ENCODE measurements at regions not wholly inside any gene's neighbourhood (a gene's known extent, or its start where the extent isn't known, plus 50 kb on each side); places are given as distances from the start of the nearest gene placed in this dataset.

- no peak for DNase-seq
Measured at GRCh38 chr5:124457901-124458300, 288.5 kb downstream of the ZNF608 start.

DNA sequence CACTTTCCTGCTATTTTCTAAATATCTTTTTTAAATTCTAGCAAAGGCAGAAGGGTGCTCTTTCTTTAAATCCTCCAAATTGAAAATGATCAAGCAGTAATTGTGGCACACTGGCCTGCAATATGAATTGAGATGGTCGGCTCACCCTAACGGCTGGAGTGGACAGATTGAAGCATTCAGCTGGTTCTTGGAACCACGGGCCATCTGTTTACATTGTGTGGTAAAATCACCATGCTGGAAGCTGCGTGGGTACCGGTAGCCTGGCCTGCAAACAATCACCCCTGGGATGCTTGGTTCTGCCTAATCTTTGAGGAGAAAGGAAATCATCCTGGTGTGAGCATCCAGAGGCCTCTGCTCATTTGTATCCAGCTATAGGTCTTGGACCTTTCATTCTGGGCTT, 289.3 kb downstream of the ZNF608 start:
- DNase-seq: no peak

GRCh38 chr5:124456249-124456648, 290.2 kb downstream of the ZNF608 start:
- no peak for DNase-seq

GRCh38 chr5:124454081-124454480, 292.4 kb downstream of the ZNF608 start:
- no peak for DNase-seq

DNA sequence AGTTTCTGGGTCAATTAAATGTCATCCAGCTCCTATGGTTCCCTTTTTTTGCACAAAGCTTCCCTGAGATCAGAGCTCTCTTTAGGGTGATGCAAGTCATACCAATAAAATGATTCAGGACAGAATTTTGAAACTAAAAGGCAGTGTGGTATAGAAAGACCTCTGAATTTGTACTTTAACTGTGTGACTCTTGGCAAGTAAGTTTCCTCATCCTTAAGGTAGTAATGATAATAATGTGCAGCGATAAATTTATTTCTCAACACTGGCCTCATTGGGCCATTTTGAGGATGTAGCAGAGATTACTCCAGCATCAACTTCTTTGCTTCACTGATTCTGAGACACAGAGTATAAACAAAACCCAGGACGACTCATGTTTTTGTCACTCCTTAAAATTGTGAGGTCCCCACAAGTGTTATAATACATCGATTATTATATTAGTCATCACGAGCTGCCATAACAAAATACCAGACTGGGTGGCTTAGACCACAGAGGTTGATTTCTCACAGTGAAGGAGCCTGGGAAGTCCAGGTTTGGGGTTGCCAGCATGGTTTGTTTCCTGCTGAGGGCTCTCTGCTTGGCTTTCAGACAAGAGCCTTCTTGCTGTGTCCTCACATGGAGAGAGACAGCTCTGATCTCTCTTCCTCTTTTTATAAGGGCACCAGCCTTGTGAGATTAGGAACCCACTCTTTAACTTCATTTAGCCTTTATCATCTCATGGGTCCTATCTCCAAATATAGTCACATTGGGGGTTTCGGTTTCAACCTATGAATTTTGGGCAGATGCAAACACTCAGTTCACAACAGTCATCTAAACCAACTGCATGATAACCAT, 293.0 kb downstream of the ZNF608 start:
- no peak for DNase-seq

GRCh38 chr5:124452412-124452811, 294.0 kb downstream of the ZNF608 start:
- no peak for DNase-seq

DNA sequence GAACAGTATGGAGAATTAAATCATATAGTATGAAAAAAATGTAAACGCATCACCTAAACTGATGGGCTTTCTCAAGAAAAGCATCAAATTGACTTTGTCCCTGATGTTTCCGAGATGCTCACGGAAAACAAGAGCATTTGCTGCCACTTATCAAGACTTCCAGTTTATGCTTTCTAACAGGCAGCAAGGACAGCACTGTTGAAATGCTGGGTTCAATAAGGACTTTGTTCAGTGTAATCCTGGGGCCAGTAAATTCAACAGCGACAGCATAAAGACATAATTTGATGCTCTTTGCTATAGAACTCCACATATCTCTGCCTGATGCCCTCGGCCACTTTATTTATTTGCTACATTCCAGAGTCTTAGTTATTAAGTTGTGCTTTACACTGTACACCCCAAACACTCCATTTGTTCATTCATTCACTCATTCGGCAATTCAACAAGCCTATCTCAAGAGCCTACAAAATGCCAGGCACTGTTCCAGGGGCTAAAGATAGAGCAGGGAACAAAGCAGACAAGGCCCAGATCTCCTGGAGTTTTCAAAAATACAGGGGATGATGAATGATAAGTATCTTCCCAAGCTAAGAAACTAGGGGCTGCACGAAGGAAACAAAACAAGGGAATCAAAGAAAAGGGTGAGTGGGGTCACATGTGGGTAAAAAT, 294.6 kb downstream of the ZNF608 start:
- DNase-seq: no peak

GRCh38 chr5:124446120-124446519, 300.3 kb downstream of the ZNF608 start:
- no peak for DNase-seq

GRCh38 chr5:124445070-124445619, 301.3 kb downstream of the ZNF608 start:
- DNase-seq: no peak

GRCh38 chr5:124444147-124444775, 302.2 kb downstream of the ZNF608 start:
- no peak for DNase-seq

DNA sequence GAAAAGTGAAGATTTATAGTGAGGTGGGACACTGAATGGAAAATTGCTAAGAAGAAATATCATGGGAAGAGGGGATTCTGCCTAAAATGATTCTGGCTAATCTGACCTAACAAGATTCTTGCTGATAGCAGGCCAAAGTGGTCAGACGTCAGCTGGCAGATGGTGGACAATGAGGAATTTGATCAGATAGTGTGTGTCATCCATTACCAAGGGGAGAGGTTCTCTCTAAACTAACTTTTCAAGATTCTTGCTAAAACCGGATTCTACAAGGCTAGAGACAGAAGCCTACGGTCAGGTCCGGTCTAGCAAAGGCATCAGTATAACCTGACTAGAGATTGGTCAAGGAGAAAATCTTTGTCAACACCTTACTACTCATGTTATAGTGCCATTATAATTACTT, 306.0 kb downstream of the ZNF608 start:
- no peak for DNase-seq

DNA sequence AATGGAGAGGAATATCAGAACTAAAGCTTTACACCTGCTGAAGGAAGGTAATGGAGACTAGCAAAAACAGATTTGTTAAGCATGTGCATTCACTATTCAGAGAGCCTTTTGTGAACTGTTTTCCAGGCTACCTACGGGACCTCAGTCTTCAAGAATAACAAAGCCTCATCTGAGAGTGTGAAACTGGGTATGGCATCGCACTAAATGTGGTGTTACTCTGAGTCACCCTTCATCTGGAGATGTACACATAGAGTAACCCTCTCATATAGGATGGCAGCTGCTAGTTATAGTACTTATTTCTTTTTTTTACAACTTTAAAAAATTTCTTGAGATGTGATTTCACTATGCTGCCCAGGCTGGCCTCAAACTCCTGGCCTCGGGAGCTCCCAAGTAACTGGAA, 306.8 kb downstream of the ZNF608 start:
- DNase-seq: no peak

DNA sequence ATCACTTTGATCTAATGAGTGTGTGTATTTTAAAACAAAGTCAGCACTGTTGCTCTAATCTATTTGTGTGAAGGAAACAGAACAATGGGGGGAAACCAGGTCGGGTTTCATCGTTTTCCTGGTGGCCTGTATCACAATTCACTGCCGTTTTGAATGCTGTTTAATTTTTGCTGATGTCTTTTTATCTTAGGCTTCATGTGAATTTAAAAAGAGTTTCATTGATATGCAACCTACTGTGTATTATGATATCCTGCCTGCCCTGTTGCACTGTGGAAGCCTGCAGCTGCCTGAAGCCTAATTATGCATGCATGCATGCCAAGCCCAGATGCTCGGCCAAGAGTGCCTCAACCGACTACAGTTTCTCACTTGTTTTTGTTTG, 307.5 kb downstream of the ZNF608 start:
- no peak for DNase-seq

DNA sequence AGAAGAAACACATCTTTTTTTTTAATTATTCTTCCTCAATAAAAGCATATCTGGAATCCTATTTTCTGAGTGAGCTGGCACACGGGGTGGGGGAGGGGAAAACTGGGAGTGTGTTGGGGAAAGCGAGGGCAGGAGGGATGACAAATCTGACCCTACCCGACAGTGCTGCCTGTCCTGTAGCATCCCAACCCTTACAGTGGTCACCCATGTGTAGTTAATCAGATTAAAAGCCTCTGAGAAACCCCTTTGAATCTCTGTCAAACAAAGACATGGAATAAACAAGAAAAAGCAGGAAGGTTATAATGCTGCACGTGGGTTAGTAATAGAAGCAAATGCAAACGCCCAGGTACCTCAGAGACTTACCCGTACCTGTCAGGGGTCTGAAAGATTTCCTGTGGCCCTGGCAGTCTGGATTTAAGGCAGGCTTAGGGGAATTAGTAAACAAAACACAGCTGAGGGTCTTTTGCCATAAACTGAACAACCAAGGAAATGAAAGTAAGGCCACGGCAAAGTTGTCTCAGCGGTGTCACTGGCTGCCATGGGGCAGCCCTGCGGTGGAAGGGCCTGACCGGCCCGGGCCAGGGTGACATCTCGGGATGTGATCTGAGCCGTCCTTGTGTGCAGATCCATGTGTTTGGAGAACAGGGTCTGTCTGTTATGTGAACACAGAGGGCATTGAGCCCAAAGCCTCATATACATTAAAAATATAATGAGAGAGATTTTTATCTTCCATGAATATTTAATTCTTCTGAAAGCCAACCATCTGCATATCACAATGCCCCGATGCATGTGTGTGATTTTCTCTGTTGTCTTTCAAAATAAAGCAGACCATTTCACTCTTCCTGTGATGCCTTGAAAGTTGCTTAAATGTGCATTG, 308.2 kb downstream of the ZNF608 start:
- DNase-seq: no peak

GRCh38 chr5:124436294-124436693, 310.1 kb downstream of the ZNF608 start:
- no peak for DNase-seq

GRCh38 chr5:124433170-124433569, 313.3 kb downstream of the ZNF608 start:
- DNase-seq: no peak

DNA sequence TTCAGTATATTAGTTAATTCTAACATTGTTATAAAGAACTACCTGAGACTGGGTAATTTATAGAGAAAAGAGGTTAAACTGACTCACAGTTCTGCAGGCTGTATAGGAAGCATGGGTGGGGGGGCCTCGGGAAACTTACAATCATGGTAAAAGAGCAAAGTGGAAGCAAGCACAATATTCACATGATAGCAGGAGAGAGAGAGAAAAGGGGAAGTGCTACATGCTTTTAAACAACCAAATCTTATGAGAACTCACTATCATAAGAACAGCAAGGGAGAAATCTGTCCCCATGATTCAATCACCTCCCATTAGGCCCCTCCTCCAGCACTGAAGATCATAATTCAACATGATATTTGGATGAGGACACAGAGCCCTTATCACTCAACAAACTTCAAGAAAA, 324.9 kb downstream of the ZNF608 start:
- DNase-seq: no peak

DNA sequence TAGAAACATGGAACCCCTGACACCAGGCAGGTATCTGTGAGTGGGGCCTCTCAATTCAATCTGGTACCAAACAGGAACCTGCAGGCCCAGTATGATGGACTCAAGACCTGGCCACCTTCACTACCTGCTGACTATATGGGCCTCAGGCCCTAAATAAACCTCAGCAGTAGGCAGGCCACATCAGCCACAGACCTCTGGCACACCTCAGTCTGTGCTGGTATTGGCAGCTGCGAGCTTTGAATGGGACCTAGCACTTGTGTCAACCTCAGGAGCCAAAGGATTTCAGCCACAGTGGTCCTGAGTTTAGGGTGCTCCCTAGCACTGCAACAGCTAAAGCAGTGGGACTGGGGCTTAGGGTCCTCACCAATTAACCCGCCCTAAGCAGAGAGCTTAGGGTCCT, 325.5 kb downstream of the ZNF608 start:
- no peak for DNase-seq

- no peak for DNase-seq
Measured at GRCh38 chr5:124419531-124419930, 326.9 kb downstream of the ZNF608 start.

DNA sequence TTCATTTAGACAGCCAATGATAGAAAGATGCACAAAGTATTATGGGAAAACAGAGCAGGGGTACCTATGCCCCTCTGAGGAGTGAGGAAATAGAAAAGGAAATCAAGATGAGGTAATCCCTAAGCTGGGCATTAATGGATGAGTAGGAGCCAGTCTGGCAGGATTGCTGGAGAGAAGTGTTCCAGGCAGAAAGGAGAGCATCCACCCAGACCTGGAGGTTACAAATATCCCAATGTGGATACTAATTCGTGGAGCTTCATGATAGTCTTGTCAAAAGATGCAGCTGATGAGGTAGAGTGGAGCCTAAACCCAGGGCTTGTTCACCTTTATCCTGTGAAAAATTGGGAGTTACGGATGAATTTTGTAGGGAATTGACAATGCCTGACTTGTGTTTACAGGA, 328.0 kb downstream of the ZNF608 start:
- no peak for DNase-seq

DNA sequence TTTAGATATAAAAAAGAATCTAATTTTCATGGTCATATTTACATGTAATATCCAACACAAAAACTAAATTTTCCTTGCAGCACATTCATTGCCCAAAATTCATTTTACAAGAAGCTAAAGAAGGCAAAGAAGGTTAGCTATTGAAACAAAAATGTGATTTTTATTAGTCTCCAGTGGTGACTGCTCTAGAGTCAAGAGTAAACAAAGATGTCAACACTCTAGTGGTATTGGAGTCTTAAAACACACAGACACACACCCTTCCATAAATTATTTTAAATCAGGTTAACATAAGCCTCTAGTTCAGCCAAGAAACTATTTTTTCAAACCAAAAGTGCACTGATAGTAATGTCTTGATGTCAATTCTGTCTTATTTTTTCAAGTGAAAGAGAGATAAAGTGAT, 329.2 kb downstream of the ZNF608 start:
- DNase-seq: no peak

DNA sequence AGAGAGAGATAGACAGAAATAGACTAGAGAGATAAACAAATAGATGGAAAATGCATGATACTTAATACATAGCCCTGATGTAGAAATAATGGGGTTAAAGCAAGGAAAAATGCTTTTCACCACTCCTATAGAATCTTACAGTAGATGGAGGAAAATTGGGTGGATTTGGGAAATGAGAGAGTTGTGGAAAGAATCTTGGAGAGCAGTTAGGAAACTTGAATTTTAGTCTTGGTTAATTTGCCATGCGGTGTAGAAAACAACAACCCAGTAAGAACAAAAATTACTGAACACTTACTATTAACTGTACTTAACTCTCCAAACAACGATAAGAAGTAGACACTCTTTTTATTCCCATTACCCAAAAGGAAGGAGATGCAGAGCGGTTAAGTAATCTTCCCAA, 329.8 kb downstream of the ZNF608 start:
- DNase-seq: no peak

GRCh38 chr5:124414973-124415372, 331.5 kb downstream of the ZNF608 start:
- DNase-seq: no peak
